Uterus (tissue), 3 donors: ENCODE measurements at regions not wholly inside any gene's neighbourhood (a gene's known extent, or its start where the extent isn't known, plus 50 kb on each side); places are given as distances from the start of the nearest gene placed in this dataset.

ENCODE experiments used
- DNase-seq, 2 donors: peaks; one replicate each; pipeline ENCODE4 v3.0.0-alpha.2; 2019 to 2020
- H3K27ac ChIP-seq, 2 donors: fragments of 200-600 bp; sonication (generic); 1 replicate in 1 of 2; 2 replicates in 1 of 2; pipeline ENCODE4 v1.5.1; 2016 to 2018
- H3K27me3 ChIP-seq, 2 donors: fragments of 200-600 bp; sonication (generic); one replicate each; pipeline ENCODE4 v1.5.1; 2018 to 2019; ENCODE audit warnings: control low read depth in 1 of 2
- H3K36me3 ChIP-seq, 2 donors: fragments of 200-600 bp; sonication (generic); one replicate each; pipeline ENCODE4 v1.5.1; 2019; ENCODE audit warnings: control low read depth in 1 of 2
- H3K4me1 ChIP-seq, 2 donors: fragments of 200-600 bp; sonication (generic); one replicate each; pipeline ENCODE4 v1.5.1; 2018 to 2019; ENCODE audit warnings: control low read depth in 1 of 2
- H3K4me3 ChIP-seq, 2 donors: fragments of 200-600 bp; sonication (generic); 1 replicate in 1 of 2; 2 replicates in 1 of 2; pipeline ENCODE4 v1.5.1; 2018 to 2019; ENCODE audit warnings: mild to moderate bottlenecking in 1 of 2
- H3K9me3 ChIP-seq, 2 donors: fragments of 200-600 bp; sonication (generic); one replicate each; pipeline ENCODE4 v1.5.1; 2019; ENCODE audit warnings: control low read depth in 1 of 2
- CTCF ChIP-seq, 4 experiments: fragments of 200-600 bp in 2 of 4; fragments of 450-650 bp in 2 of 4; sonication (generic) in 2 of 4; IDR thresholded peaks; one replicate each; pipeline ENCODE4 v1.5.1; 2016 to 2019; ENCODE audit warnings: antibody characterized with exemption in 4 of 4, mild to moderate bottlenecking in 2 of 4, moderate library complexity in 1 of 4
- POLR2A ChIP-seq, 2 donors: fragments of 450-650 bp; IDR thresholded peaks; one replicate each; pipeline ENCODE4 v1.6.1; 2016; ENCODE audit warnings: antibody characterized with exemption in 2 of 2, mild to moderate bottlenecking in 1 of 2, moderate library complexity in 1 of 2
- intact Hi-C: fragments of 100-400 bp; cut with DNase I; formaldehyde crosslinking; loops from one replicate; pipeline ENCODE4 v1.15.1; 2023; ENCODE audit warnings: low total_unique reads
- donor health status: DM: yes; HTN: yes; CAD: no.

- Histone ChIP-seq H3K4me1 (no peaks in the 10 kb centered on the region), H3K27me3 (no peaks in the 10 kb centered on the region), H3K4me3 (no peak overlapping the region), H3K27ac (no peak overlapping the region), H3K36me3 (no peaks in the 10 kb centered on the region), H3K9me3 (no peaks in the 10 kb centered on the region)
- no peak for DNase-seq
- no peak for TF ChIP-seq CTCF (IDR thresholded peaks at IDR 0.05)
- no peak for TF ChIP-seq POLR2A (IDR thresholded peaks at IDR 0.05)
- intact Hi-C loops, result no loop called here
Observed at GRCh38 chr6:91646649-91647048, 1059.8 kb upstream of the MAP3K7 start.

GRCh38 chr6:91645811-91646210 is 1058.9 kb upstream of the MAP3K7 start:
- Histone ChIP-seq H3K27ac (no peak overlapping the region), H3K4me3 (no peak overlapping the region), H3K4me1 (no peaks in the 10 kb centered on the region), H3K36me3 (no peaks in the 10 kb centered on the region), H3K9me3 (no peaks in the 10 kb centered on the region), H3K27me3 (no peaks in the 10 kb centered on the region)
- intact Hi-C loops, result no loop called here
- DNase-seq, result no peak
- TF ChIP-seq POLR2A (IDR thresholded peaks at IDR 0.05) (no peak), CTCF (IDR thresholded peaks at IDR 0.05) (no peak)

- TF ChIP-seq POLR2A (IDR thresholded peaks at IDR 0.05), result no peak
- no peak for TF ChIP-seq CTCF (IDR thresholded peaks at IDR 0.05)
- intact Hi-C loops, result no loop called here
- Histone ChIP-seq H3K27me3 (no peaks in the 10 kb centered on the region), H3K4me3 (no peak overlapping the region), H3K27ac (no peak overlapping the region), H3K4me1 (no peaks in the 10 kb centered on the region), H3K9me3 (no peaks in the 10 kb centered on the region), H3K36me3 (no peaks in the 10 kb centered on the region)
- no peak for DNase-seq
Observed at GRCh38 chr6:91637217-91637616, 1050.3 kb upstream of the MAP3K7 start.

DNA sequence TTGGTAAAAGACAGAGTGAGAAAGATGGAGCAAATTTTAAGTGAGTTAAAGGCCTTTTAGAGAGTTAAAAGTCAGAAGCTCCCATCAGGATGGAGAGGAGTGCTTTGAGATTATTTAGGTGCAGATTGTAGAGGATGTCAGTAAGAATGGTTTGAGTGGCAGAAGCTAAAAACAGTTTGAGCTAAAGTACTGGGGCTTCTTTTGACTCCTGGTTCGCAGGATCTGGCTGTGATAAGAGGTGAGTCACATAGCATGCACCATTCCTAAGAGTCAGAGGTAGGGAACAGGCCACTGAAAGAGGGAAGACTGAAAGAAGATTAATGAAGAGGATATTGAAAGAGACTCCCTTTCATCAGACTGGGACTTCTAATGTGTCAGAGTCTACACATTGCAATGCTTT is 1047.9 kb upstream of the MAP3K7 start:
- TF ChIP-seq CTCF (IDR thresholded peaks at IDR 0.05), result no peak
- TF ChIP-seq POLR2A (IDR thresholded peaks at IDR 0.05), result no peak
- Histone ChIP-seq H3K9me3 (no peaks in the 10 kb centered on the region), H3K36me3 (no peaks in the 10 kb centered on the region), H3K4me1 (no peaks in the 10 kb centered on the region), H3K4me3 (no peak overlapping the region), H3K27me3 (no peaks in the 10 kb centered on the region), H3K27ac (no peak overlapping the region)
- intact Hi-C loops, result no loop called here
- no peak for DNase-seq

- no peaks in the 10 kb centered on the region for H3K36me3 ChIP-seq
- no peak overlapping the region for H3K27ac ChIP-seq
- H3K4me1 ChIP-seq, result no peaks in the 10 kb centered on the region
- TF ChIP-seq CTCF (IDR thresholded peaks at IDR 0.05), result no peak
- no peaks in the 10 kb centered on the region for H3K27me3 ChIP-seq
- intact Hi-C loops, result no loop called here
- H3K4me3 ChIP-seq, result no peak overlapping the region
- H3K9me3 ChIP-seq, result no peaks in the 10 kb centered on the region
- DNase-seq, result no peak
Observed at GRCh38 chr6:91633374-91634111, 1046.7 kb upstream of the MAP3K7 start.
